ENCODE measurements at regions not wholly inside any gene's neighbourhood (a gene's known extent, or its start where the extent isn't known, plus 50 kb on each side); places are given as distances from the start of the nearest gene placed in this dataset.

- DNase-seq (ENCODE audit: extremely low read depth, insufficient read length), result no peak
- no peak for TF ChIP-seq CTCF (IDR thresholded peaks at IDR 0.05; ENCODE audit: insufficient read depth, low read length, poor library complexity, severe bottlenecking)
- H3K27me3 ChIP-seq (replicated peaks; ENCODE audit: control insufficient read depth, insufficient read depth, low read length), result peaks cover 2% of the 10 kb centered on the region; the same call in 1 of the 2 replicates
- no peak overlapping the region for H3K4me3 ChIP-seq (replicated peaks; ENCODE audit: low read depth, low read length)
- no peaks in the 10 kb centered on the region for H3K36me3 ChIP-seq (ENCODE audit: control insufficient read depth, insufficient read depth, low read length)
Measured at GRCh38 chr9:107136296-107136695, 146.8 kb upstream of the RAD23B start.

- DNase-seq (ENCODE audit: extremely low read depth, insufficient read length), result no peak
- Histone ChIP-seq H3K27me3 (replicated peaks; ENCODE audit: control insufficient read depth, insufficient read depth, low read length) (peaks cover 1% of the 10 kb centered on the region; the same call in 1 of the 2 replicates), H3K4me3 (replicated peaks; ENCODE audit: low read depth, low read length) (no peak overlapping the region), H3K36me3 (ENCODE audit: control insufficient read depth, insufficient read depth, low read length) (no peaks in the 10 kb centered on the region)
- peak; percentile 72 for TF ChIP-seq CTCF (IDR thresholded peaks at IDR 0.05; ENCODE audit: insufficient read depth, low read length, poor library complexity, severe bottlenecking)
Measured at GRCh38 chr9:107137495-107138202, 145.4 kb upstream of the RAD23B start.

GRCh38 chr9:107138261-107138992 is 144.7 kb upstream of the RAD23B start:
- no peaks in the 10 kb centered on the region for H3K36me3 ChIP-seq (ENCODE audit: control insufficient read depth, insufficient read depth, low read length)
- H3K4me3 ChIP-seq (replicated peaks; ENCODE audit: low read depth, low read length), result no peak overlapping the region
- DNase-seq (ENCODE audit: extremely low read depth, insufficient read length), result no peak
- no peaks in the 10 kb centered on the region; the same call in 1 of the 2 replicates for H3K27me3 ChIP-seq (replicated peaks; ENCODE audit: control insufficient read depth, insufficient read depth, low read length)
- TF ChIP-seq CTCF (IDR thresholded peaks at IDR 0.05; ENCODE audit: insufficient read depth, low read length, poor library complexity, severe bottlenecking), result no peak

GRCh38 chr9:107141967-107142366 is 141.1 kb upstream of the RAD23B start:
- peak; percentile 34 for TF ChIP-seq CTCF (IDR thresholded peaks at IDR 0.05; ENCODE audit: insufficient read depth, low read length, poor library complexity, severe bottlenecking)
- DNase-seq (ENCODE audit: extremely low read depth, insufficient read length), result no peak
- Histone ChIP-seq H3K36me3 (ENCODE audit: control insufficient read depth, insufficient read depth, low read length) (no peaks in the 10 kb centered on the region), H3K4me3 (replicated peaks; ENCODE audit: low read depth, low read length) (no peak overlapping the region), H3K27me3 (replicated peaks; ENCODE audit: control insufficient read depth, insufficient read depth, low read length) (no peaks in the 10 kb centered on the region; the same call in none of the 2 replicates)

GRCh38 chr9:107142430-107142829 is 140.6 kb upstream of the RAD23B start:
- H3K4me3 ChIP-seq (replicated peaks; ENCODE audit: low read depth, low read length), result no peak overlapping the region
- H3K27me3 ChIP-seq (replicated peaks; ENCODE audit: control insufficient read depth, insufficient read depth, low read length), result no peaks in the 10 kb centered on the region; the same call in none of the 2 replicates
- DNase-seq (ENCODE audit: extremely low read depth, insufficient read length), result no peak
- TF ChIP-seq CTCF (IDR thresholded peaks at IDR 0.05; ENCODE audit: insufficient read depth, low read length, poor library complexity, severe bottlenecking), result no peak
- no peaks in the 10 kb centered on the region for H3K36me3 ChIP-seq (ENCODE audit: control insufficient read depth, insufficient read depth, low read length)
